DND-41 (cell line): ENCODE measurements at regions not wholly inside any gene's neighbourhood (a gene's known extent, or its start where the extent isn't known, plus 50 kb on each side); places are given as distances from the start of the nearest gene placed in this dataset.

Experiments used
- CTCF ChIP-seq: IDR thresholded peaks from 2 replicates; pipeline ENCODE4 v1.5.1; 2012; ENCODE audit warnings: borderline replicate concordance, low read length, moderate library complexity, mild to moderate bottlenecking; ENCODE audit not compliant: poor library complexity, severe bottlenecking; ENCODE audit errors: extremely low read depth
- EZH2 ChIP-seq: IDR thresholded peaks from 3 replicates; pipeline ENCODE4 v1.6.1; 2012; ENCODE audit warnings: borderline replicate concordance, low read depth, mild to moderate bottlenecking, moderate library complexity, low read length, inconsistent platforms; ENCODE audit not compliant: severe bottlenecking

- no peak for TF ChIP-seq CTCF
- TF ChIP-seq EZH2: no peak
Measured at GRCh38 chr10:63886281-63887022, 365.3 kb downstream of the REEP3 start.
